IPS-NIHi7 (cell line): ENCODE measurements at regions not wholly inside any gene's neighbourhood (a gene's known extent, or its start where the extent isn't known, plus 50 kb on each side); places are given as distances from the start of the nearest gene placed in this dataset.
A peak's percentile ranks its signal among the peaks of the same experiment; 100 is the strongest.

Experiments
- DNase-seq: peaks from one replicate; pipeline ENCODE4 v3.0.0; 2012; ENCODE audit warnings: mixed read lengths; ENCODE audit errors: extremely low spot score

DNA sequence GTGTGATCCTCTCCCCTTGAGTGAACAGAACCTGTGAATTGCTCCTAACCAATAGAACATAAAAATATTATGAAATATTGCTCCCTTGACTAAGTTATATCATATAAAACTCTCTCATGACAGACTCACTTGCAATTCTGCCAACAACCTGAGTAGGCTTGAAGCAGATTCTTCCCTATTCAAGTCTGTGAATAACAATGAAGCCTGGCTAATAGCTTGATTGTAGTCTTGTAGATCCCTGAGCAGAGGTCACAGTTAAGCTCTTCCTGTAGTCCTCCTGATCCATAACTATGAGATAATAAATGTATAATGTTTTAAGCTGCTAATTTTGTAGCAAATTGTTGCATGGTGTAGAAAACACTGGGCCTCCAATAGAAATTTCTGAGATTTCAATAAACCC is 540.1 kb upstream of the TENM4 start:
- no peak for DNase-seq

- DNase-seq = peak; percentile 65
Observed at GRCh38 chr11:79973721-79974617, 533.1 kb upstream of the TENM4 start.

GRCh38 chr11:79971255-79971654 is 530.4 kb upstream of the TENM4 start:
- DNase-seq = no peak

- no peak for DNase-seq
Observed at GRCh38 chr11:79966592-79966991, 525.8 kb upstream of the TENM4 start.

- no peak for DNase-seq
Observed at GRCh38 chr11:79963856-79964645, 523.2 kb upstream of the TENM4 start.

DNA sequence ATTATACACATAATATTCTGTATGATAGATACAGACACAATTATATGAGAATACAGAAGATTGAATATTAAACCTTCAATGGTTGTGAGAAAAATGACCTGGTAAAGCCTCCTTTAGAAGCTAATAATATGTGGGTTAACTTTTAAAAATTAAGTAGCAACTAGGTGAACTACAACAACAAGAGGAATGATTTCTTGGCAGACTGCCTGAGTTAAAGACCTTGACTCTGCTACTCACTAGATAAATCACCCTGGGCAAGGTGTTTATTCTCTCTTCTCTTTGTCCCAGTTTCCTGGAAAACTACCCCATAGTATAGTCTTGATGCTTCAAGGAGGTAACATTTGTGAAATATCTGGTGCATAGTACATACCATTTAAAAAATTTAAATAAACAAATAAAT is 519.6 kb upstream of the TENM4 start:
- DNase-seq = no peak

- DNase-seq = no peak
Observed at GRCh38 chr11:79959318-79959717, 518.5 kb upstream of the TENM4 start.

- DNase-seq = no peak
Observed at GRCh38 chr11:79957702-79958101, 516.9 kb upstream of the TENM4 start.

DNA sequence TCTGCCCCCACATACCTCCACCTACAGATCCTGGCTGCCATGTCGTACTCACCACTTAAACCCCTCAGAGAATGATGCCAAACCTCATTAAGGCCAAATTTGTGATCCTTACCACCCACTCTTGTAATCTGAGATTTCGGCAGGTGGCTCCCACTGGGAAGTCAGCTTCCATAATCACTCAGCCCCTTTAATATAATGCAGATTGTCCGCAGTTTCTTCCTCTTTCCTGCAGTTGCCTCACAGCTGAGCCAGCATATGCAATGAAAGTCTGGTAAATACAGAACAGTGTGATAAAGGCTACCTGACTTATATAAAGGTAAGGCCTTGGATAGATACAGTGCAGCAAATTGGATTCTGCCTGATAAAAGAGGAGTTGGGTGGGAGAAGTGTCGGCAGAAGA is 515.2 kb upstream of the TENM4 start:
- no peak for DNase-seq

GRCh38 chr11:79953629-79954028 is 512.8 kb upstream of the TENM4 start:
- DNase-seq = no peak

DNA sequence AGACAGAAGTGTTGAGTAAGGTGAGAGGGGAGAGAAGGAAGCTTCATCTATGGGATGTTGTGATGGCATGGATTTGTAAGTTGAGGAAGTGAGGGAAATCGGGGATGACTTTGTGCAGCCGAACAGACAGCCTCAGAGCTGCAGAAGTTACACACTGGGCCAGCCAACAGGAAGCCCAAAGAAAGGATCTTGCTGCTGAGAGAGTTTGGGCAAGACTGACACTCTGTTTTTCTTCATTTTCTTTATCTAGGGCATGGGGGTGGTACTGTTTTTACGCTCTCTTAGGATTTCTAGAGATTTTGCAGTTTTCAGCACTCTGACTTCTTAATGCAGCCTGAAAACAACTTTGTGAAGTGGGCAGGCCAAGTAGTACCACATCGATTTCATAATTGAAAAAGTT is 509.9 kb upstream of the TENM4 start:
- DNase-seq = no peak

DNA sequence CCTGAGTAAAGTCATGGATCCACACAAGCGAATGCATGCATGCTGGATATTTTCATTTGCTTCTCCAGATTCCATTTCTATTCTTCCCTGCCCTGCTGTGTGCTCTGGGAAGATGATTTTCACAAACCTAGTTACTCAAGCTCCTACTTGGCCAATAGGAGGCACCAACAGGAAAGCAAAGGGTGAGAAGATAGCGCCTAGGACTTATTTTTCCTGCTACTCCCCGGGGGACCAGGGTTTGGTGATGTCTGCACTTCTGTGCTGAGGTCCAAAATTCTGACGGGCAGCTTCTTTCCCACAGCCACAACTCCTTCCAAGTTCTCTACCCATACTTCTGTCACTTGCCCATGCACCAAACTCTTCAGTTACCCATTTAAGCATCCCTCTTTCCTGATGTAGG is 509.3 kb upstream of the TENM4 start:
- DNase-seq = peak; percentile 22

- no peak for DNase-seq
Observed at GRCh38 chr11:79949574-79949973, 508.7 kb upstream of the TENM4 start.

GRCh38 chr11:79942646-79943045 is 501.8 kb upstream of the TENM4 start:
- no peak for DNase-seq

- no peak for DNase-seq
Observed at GRCh38 chr11:79942090-79942489, 501.3 kb upstream of the TENM4 start.

DNA sequence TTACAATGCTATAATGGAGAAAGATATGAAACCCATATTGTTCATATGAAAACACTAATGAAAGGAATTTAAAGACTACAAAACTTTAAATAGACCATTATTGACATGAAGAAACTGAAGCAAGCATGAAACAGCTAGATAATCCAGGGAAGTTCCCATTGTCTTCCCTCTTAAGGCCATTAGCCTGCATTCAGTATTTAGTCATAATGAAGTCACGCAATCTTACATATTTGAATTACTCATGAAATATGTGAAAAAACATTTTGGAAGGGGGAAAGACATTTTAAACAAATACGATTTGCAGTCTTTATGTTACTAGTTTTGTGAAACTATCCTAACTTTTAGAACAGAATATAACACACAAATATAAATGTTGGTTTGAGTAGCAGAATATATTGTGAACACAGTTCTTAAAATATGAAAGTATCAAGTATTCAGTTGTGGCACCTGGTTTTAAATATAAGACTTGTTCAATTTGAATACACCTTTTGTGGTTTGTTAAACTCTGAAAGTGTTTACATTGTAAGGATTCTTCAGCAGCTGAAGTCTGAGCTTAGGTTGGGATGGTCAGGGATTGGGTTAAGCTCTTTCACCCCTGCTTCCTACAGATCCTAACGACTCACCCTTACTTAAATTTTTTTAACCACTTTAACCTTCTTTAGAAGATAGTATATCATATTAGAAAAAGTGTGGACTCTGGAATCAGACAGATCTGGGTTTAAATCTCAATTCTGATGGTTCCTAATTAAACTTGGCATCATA is 500.3 kb upstream of the TENM4 start:
- no peak for DNase-seq

DNA sequence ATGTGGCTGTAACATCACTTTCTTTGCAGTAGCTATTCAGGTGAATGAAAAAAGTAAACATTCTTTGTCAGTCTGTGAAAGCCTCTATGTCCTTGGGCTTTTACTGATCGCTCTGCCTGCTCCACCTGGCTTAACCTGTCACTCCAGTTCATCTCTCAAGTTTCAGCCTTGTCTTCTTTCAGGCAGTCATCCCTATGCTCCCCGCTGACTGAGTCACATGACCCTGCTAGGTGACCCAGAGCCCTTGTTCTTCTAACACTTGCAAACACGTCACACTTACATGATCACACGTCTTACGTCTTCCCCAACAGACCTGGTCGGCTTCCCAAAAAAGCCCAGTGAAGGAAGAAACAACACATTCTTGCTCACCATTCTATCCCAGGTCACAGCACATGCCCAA is 499.3 kb upstream of the TENM4 start:
- DNase-seq = peak; percentile 37

GRCh38 chr11:79939111-79939510 is 498.3 kb upstream of the TENM4 start:
- DNase-seq = no peak

DNA sequence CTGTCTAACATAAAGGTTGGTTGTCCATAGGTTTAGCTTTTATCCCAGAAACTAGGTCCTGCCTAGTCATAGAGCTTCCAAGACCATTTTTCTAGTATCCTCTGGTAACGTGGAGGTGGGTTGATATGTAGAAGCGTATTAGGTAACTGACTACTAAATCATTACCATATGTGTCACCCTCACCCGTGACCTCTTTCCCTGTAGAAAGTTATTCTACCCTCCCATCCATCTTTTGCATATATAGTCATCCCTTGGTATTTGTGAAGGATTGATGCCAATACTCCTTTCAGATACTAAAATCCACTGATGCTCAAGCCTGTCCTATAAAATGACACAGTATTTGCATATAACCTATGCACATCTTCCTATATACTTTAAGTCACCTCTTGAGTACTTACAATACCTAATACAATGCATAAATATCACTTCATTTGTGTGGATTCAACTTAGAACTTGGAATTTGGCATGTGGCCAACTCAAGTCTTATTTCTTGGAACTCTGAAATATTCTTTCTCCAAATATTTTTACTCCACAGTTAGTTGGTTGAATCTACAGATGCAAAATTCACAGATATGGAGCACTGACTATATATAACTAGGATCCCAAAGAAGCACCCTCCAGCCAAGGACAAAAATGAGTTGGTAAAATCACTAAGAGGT is 497.0 kb upstream of the TENM4 start:
- DNase-seq = no peak

GRCh38 chr11:79932612-79933011 is 491.8 kb upstream of the TENM4 start:
- DNase-seq = no peak

DNA sequence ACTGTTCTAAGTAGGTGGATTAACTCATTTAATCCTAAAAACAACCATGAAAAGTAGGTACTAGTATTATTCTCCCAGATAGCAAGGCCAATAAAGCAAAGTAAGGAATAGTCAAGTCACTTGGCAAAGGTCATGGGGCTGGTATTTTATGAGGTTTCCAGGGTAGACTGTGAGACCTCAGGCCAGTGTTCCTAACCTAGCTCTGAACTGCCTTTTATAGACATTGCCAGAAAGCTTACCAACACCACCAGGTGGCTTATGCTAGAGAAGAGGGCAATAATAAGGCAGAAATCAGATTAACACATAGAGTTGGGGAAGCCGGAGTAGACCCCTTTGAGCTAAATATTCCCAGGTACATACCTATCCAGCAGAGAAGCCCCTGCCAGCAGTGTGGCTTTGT is 490.9 kb upstream of the TENM4 start:
- DNase-seq = no peak

GRCh38 chr11:79926707-79927106 is 485.9 kb upstream of the TENM4 start:
- DNase-seq = no peak
